ENCODE measurements at regions not wholly inside any gene's neighbourhood (a gene's known extent, or its start where the extent isn't known, plus 50 kb on each side); places are given as distances from the start of the nearest gene placed in this dataset.
"Not testable (repeated sequence)": the region's sequence is repeated elsewhere in the genome, so short reads cannot be mapped to it uniquely, and the experiment has no call there.

DNA sequence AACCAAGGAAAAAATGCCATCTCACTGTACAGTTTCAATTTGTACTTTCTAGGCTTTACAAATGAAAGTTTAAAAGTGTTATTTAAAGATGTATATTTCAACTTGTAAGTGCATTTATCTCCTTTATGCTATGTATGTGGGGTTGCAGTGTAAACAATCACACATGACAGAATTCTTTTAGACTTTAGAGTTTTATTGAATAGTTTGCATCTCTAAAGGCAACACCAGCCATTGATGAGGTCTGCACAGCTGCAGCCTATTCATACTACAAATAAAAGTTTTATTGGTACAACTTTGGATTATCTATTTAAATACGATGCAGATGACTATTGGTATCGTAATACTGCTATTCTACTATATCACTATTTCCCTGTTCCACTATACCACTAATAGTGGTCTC lies 894.4 kb upstream of the B3GALT2 start:
- DNase-seq: no peak

DNA sequence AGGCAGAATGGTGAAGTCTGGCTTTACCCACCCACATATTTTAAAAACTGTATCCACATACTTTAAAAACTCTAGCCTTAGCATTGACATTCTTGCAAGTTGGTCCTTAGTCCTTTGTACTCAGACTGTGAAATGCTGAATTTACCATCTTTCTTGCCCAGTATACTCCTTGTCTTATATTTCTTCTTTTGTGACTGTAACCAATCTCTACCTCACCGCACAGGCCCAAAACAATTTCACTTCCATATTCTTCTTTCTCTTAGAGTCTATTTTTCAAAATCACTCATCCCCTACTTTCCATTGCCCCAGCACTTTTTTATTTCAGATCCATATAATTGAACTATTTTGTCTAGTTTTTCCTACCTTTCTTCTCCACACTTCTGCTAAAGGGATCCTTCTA lies 892.4 kb upstream of the B3GALT2 start:
- DNase-seq: no peak

DNA sequence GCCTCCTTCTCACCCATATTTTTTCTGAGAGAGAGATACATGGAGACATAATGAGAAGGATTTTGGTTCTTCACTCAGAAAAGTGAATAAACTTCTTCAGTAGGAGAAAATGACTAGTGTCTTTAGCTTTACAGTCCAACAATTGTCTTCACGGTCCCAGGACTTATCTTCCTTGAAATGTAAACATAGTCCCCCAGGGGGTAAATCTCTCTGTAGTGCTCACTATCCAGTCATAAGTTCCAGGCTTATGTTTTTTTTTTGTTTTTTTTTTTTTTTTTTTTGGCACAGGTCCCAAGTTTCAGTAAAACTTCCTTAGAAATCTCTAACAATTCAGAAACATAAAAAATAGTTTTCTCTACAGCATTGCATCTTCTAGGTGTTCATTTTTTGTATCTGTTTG lies 890.2 kb upstream of the B3GALT2 start:
- no peak for DNase-seq

DNA sequence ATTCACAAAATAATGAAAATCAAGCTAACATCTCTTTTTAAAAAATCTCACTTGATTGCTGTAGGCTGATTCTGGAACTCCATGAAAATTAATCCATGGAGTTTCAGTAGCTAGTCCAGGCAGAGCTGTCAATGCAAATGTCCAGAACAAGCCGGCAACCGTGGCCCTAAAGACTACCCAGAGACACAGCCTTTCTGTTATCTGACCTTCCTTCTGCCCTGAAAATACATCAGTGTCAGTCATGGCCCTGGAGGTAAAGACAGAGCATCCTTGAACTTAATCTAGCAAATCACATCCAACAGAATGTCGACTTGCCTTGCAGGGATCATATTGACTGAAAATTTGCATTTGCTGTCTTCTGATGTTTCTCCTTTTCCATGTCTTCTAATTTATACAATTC lies 887.4 kb upstream of the B3GALT2 start:
- no peak for DNase-seq

DNA sequence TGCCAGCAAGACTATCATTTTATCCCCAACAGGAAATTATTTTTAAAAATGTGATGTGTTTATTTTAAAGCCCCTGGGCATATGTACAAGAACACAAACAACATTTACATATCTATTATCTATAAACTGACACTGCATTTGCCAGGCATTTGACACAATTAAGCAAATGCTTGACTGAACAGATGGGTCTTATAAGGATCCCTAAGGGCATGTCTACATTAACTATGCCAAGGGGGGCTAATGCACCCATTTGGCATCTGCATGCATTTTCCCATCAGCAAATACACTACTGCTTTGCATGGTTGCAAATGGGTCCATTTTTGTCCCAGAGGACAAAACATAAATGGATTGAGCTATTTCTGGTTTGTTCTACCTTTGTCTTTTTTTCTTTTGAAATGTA lies 884.8 kb upstream of the B3GALT2 start:
- no peak for DNase-seq

DNA sequence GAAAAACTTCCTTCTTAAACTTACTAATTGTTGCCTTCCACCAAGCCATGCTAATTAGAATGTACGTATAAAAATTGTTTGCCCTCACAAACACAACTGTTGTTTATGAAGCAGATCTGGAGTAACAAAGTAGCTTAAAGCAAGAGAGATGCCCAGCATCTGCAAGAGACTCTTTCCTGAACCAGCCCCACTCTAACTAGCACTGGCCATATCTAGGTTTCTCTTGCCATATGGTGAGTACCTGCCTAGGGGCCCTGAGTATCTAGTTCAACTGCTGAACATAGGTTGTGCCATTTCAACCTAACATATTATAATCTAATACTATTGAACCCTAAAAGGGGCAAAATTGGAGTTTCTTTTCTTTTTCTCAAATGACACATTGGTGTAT lies 883.4 kb upstream of the B3GALT2 start:
- DNase-seq: no peak

DNA sequence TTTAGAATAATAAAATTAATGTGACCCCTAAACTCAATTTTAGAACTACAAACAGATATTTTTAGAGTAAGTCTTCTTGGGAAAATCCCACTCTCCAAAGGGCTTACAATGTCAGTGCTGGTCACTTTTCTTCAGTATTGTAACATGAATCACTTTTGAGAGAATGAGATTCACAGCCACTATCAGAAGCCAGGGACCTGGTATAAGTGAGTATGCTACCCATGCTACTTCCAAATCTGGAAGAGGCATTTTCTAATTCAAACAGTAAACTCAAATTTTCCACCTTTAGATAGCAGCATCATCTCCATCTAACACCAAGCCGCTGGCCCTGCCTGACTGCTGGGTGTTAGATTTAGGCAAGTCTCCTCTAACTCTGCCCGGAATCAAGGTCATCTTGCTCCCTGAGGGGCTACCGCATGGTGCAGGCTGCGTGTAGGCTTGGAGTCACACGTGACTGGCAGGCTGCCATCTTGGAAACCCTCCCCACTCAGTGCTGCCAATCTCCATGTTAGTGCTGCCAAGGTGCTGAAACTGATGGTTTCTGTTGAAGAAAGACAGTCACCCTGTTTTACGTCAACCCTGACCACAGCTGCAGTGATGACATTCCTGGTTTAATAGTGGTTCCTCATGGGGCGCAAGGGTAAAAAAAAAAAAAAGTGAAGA lies 882.9 kb upstream of the B3GALT2 start:
- no peak for DNase-seq

DNA sequence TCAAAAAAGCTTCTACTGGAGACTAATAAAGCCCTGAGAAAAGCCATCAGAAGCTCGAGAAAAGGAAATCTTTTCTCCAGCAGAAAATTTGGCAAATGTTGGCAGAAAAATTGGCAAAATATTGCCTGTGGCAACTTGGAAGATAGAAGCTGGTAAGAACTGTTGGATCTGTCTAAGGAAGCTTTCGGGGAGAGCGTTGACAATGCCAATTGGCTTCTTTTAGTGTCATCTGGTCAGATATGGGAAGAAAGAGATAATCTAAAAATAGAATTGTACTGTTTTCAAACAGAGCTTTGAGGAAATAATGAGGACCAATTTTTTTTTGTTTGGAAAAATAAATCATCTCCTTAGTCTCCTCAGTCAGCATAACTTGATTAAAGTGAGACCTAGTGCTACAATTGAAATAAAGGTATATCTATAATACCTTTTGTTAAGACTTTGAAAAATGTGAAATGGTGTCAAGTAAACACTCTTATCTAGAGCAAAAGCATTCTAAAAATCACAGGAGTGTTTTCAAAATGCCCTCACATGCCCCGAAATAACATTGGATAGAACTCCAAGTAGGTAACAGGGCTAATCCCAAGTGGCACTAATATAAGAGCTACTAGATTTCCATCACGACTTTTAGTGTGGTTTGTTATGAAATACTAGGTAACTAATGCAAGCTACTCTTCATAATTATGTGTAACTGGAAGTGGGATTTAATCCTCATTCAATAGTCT lies 882.2 kb upstream of the B3GALT2 start:
- DNase-seq: no peak

DNA sequence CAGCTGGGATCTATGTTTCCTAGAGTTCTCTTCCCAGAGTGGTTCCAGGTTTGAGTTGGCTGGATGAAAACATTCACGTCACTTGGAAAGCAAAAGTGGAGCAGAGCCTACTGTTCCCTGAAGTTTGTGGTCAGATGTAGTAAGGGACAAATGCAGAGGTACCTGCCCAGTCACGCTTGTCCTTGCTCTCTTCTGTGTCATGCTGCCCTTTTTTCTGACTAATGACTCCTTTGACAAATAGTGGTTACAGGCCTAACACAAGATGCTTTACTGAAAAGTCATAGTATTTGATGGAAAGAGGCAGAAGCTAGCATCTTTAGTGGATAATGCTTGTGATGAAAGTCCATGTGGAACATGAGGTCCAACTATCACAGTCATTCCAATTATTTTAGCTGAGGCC lies 881.4 kb upstream of the B3GALT2 start:
- no peak for DNase-seq

DNA sequence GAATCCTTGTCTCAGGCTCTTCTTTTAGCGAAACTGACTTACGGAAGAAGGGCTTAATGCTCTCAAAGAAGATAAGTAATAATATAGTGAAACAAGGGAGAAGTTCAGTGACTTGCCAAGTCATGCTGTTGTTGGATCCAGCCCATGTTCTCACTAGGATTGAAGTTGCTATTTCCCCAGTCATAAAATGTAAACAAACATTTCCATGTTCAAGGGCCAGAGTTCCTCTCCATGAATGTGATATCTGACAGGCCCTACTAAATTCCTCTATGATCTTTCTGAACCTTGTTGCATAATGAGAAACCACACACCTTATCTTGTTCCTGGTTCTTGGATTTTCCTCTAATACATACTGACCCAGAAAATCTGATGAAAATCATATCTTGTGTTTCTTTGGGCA lies 876.5 kb upstream of the B3GALT2 start:
- no peak for DNase-seq

DNA sequence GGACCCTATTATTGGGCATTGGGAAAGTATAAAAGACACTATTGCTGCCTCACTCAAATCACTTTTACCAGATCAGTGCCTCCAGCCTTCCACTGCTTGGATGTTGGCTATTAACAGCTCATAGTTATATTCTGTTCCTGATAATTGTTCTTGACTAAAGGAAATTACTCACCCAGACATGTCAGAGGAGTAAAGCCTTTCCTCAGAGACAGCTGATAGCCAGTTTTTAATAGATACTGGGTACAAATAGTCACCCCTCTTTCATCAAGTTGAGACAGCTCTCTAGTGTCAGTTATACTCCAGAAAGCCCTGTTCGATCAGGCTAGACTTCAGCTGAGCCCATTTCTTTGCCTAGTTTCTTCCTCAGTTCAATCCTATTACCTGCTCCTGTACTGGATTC lies 876.1 kb upstream of the B3GALT2 start:
- DNase-seq: no peak

DNA sequence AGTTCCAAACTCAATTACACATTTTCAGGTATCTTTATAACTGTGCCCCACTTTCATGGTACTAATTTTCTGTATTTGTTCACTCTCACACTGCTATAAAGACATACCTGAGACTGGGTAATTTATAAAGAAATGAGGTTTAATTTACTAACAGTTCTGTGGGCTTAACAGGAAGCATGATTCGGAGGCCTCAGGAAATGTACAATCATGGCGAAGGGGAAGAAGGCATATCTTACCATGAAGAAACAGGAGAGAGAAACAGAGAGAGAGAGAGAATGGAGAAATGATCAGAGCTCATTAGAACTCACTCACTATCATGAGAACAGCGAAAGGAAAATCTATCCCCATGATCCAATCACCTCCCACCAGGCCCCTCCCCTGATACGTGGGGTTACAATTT lies 874.1 kb upstream of the B3GALT2 start:
- DNase-seq: no peak

DNA sequence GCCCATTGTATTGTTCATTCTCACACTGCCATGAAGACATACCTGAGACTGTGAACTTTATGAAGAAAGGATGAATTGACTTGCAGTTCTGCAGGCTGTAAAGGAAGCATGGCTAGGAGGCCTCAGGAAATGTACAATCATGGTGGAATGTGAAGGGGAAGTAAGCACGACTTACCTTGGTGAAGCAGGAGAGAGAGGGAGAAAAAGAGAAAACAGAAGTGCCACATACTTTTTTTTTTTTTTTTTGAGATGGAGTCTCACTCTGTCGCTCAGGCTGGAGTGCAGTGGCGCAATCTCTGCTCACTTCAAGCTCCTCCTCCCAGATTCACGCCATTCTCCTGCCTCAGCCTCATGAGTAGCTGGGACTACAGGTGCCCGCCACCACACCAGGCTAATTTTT lies 871.9 kb upstream of the B3GALT2 start:
- DNase-seq: not testable (repeated sequence)

DNA sequence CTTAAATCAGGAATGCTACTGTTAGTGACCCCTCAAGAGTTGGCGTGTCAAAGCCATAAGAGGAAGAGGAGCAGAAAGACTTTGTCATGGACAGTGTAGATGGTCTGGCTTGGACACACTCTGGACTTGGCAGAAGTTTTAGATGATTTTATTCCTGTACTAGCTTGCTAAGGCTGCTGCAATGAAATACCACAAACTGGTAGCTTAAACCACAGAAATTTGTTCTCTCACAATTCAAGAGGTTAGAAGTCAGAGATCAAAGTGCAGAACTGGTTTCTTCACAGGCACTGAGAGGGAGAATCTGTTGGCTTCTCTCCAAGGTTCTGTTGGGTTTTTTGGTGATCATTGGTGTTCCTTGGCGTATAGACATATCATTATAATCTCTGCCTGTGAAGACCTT lies 869.8 kb upstream of the B3GALT2 start:
- no peak for DNase-seq

DNA sequence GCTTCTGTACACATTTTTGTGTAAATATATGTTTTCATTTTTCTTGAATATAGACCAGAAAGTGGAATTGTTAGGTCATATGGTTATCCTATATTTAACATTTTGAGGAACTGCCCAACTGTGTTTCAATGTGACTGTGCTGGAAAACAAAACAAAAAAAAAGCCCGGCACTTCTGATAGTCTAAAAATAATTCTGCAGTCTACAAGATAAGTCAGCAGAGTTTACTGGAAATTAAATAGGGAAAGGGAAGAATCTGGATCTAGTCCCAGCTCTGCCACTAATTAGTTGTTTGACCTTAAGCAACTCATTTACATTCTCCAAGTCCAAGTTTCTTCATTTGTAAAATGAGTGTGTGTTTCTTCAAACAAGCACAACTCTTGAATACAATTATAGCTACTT lies 869.1 kb upstream of the B3GALT2 start:
- DNase-seq: no peak

DNA sequence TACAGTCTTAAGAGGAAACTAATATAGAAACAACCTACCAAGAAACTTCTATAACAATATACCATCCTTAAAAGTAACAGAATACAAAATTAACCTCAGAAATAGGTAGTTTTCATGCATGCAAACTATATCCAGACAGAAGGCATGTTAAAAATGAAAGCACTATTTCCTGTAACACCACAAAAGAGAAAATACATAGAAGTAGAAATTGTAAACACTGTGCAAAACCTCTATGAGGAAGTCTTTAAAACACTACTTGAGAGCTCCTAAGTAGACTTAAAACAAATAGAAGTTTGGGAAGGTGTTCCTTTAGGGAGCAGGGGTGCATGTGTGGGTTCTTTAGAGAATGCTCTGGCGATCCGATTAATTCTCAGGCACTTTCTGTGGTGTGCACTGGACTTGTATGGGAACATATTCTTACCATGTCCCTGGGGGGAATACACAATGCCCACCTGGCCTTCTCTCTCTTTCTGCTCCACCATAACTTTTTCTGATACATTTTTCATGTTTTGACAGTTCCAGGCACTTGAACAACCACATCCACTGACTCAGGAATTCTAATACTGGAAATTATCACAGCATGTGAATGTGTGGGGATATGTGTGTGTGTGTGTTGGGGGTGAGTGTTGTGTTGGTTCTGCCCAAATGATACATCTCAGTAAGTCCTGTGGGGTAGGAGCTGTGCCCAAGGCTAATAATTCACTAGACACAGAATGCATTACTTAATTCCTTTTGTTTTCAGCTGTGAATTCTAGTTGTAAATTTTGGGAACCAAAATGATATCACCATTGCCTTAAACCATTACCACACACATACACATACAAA lies 866.3 kb upstream of the B3GALT2 start:
- no peak for DNase-seq

DNA sequence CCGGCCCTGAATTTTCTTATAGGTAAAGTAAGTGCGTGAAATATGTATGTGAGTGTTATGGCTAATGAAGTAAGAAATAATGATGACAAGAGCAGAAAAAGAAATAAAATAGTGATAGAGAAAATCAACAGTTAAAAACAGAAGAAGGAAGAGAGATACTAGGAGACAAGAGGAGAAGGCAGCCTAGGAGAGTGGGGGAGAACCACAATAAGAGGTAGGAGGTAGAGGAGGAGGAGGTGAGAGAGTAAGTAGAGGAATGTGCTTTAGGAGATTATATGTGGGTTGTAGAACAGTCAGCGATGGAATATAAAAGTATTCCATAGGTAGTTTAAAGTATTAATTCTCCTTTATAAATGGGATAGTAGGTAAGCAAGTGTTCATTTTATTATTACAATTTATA lies 861.5 kb upstream of the B3GALT2 start:
- DNase-seq: no peak

DNA sequence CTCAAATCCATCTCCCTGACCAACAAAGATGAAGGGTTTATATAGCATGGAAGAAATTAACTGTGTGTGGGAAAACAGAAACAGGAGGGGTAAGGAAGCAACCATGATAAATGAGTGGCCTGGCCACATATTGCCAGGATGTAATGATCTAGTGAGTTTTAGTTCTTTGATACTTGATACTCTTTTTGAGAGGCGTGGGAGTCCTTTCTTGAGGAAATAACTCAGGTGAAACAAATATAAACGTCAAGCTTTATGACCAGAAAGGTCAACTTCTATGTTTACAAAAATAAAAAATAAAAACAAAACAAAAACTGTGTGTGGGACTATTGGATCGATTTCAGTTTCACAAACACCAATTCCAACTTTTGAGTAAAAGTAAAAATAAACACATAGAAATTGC lies 860.8 kb upstream of the B3GALT2 start:
- no peak for DNase-seq

DNA sequence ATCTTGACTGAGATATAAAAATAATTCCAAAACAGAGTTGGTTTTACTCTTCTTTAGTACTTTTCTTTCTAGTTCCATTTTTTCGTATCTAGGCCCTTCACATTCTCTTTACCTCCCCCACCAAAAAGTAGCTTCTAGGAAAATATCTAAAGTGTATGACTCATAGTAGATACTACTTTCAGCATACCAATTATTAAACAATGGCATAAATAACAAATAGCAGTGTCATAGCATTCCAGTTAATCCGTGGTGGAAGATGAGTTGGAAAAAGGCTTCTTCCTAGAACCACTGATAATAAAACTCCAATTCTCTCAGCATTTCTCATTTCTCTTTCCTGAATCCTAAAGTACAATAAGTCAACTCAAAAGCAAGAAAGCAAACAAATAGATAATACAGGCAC lies 859.0 kb upstream of the B3GALT2 start:
- no peak for DNase-seq

DNA sequence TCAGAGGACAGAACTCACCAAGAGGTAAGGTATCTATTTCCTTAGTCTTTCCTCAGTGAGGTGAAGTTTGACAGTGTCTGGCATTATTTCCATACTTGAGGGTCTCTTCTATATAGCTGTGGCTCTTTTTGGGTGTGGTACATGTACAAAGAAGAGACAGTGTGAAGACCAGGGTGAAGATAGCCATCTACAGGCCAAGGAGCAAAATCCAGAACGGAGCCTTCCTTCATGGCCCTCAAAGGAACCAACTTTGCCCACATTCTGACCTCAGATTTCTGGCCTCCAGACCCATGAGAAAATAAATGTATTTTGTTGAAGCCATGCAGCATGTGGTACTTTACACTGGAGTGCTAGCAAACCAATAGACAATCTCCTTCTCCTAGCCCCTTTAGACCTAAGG lies 858.5 kb upstream of the B3GALT2 start:
- no peak for DNase-seq

DNA sequence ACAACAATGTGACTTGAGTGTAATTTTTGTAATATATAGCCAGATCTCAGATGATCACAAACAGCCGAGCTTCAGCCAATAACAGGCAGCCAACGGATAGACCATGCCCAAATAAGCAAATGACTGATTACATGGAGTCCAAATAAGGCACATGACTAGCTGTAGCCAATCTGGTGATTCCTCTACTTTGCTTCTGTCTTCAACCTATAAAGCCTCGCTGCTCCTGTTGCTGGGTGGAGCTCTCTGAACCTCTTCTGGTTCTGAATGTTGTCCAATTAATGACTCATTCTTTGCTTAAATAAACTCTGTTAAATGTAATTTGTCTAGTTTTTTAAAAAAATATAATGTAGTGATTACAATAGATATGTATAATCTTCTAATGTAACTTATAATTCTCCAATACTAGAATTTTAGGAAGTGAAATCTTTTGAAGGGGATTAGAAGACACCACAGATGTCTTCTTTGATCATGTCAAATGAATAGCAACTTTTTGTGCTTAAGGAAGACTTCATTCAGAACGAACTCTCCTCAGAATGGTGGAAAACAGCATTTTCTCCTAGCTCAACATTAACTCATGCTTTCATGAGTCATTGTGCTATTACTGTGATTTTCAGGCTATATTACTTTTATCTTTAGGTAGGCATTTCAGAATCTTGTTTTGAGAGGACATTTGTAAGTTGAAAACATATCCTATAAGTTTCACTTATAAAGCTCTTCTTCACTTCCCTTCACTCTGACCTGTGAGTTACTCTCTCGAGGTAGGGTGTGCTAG lies 857.8 kb upstream of the B3GALT2 start:
- DNase-seq: no peak

DNA sequence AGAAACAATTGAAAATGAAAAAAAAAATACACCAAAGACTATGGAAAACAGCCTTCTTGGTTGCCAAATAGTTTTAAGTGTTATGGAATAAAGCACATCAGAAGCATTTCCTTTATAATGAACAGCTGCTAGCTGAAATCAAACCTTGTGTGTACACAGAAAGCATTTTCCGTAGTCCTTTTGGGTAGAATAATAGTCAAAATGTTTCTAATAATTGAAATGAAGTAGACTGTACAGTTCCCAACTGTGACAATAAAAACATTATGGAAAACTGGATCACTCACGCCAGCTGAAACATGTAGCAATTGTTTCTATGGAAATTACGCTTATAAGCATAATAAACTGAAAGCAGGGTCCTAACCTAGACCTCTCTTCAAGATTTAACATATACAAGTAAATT lies 856.3 kb upstream of the B3GALT2 start:
- no peak for DNase-seq

DNA sequence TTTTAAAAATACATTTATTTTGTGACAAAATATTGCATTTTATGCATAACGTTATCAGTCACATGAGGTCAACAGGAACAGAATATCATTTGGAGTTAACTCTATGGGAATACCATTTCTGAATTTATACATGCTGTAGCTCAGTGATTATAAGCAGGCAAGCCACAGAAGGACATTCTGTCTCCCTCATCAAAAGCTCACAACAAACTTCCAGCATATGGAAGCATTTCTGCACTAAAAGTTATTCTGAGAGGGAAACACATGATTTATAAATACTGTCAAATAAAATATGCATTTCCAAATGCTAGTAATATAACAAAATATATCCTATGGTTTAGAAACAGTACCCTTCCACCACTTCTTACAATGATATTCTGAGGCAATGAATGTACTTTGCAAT lies 854.1 kb upstream of the B3GALT2 start:
- DNase-seq: no peak
